ENCODE measurements at regions not wholly inside any gene's neighbourhood (a gene's known extent, or its start where the extent isn't known, plus 50 kb on each side); places are given as distances from the start of the nearest gene placed in this dataset.
A peak's percentile ranks its signal among the peaks of the same experiment; 100 is the strongest.

DNA sequence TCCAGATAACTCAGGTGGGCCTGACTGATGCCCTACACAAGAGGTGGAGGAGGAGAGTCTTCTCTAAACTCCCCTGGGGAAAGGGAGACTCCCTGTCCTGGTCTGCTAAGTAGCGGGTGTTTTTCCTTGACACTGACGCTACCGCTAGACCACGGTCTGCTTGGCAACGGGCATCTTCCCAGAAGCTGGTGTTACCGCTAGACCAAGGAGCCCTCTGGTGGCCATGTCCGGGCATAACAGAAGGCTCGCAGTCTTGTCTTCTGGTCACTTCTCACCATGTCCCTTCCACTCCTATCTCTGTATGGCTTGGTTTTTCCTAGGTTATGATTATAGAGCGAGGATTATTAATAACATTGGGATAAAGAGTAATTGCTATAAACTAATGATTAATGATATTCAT is 965.5 kb downstream of the TMEM121 start:
- TF ChIP-seq, protein P1, sequence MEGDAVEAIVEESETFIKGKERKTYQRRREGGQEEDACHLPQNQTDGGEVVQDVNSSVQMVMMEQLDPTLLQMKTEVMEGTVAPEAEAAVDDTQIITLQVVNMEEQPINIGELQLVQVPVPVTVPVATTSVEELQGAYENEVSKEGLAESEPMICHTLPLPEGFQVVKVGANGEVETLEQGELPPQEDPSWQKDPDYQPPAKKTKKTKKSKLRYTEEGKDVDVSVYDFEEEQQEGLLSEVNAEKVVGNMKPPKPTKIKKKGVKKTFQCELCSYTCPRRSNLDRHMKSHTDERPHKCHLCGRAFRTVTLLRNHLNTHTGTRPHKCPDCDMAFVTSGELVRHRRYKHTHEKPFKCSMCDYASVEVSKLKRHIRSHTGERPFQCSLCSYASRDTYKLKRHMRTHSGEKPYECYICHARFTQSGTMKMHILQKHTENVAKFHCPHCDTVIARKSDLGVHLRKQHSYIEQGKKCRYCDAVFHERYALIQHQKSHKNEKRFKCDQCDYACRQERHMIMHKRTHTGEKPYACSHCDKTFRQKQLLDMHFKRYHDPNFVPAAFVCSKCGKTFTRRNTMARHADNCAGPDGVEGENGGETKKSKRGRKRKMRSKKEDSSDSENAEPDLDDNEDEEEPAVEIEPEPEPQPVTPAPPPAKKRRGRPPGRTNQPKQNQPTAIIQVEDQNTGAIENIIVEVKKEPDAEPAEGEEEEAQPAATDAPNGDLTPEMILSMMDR (conservative IDR thresholded peaks at IDR 0.05 in 1 of 2, IDR thresholded peaks at IDR 0.05 in 1 of 2; ENCODE audit: low read depth in 1 of 2, low read length in 2 of 2) = peak in 1 of 2 donors; percentile 4
- no peak for TF ChIP-seq EZH2 (IDR thresholded peaks at IDR 0.05; ENCODE audit: low read length, missing control alignments)
